Glomerular visceral epithelial cell (primary cell): ENCODE measurements at regions not wholly inside any gene's neighbourhood (a gene's known extent, or its start where the extent isn't known, plus 50 kb on each side); places are given as distances from the start of the nearest gene placed in this dataset.

ENCODE experiments used
- DNase-seq: peaks from one replicate; pipeline ENCODE4 v3.0.0-alpha.2; 2016; ENCODE audit errors: extremely low spot score

- no peak for DNase-seq
Observed at GRCh38 chr1:228989992-228990827, 254.9 kb downstream of the RHOU start.

- no peak for DNase-seq
Observed at GRCh38 chr1:228990906-228991569, 255.8 kb downstream of the RHOU start.

- no peak for DNase-seq
Observed at GRCh38 chr1:228992044-228992443, 256.8 kb downstream of the RHOU start.

- no peak for DNase-seq
Observed at GRCh38 chr1:228992907-228993535, 257.7 kb downstream of the RHOU start.

GRCh38 chr1:228994676-228995594, 259.7 kb downstream of the RHOU start:
- DNase-seq: no peak

- DNase-seq: no peak
Observed at GRCh38 chr1:228996281-228996680, 261.0 kb downstream of the RHOU start.

GRCh38 chr1:228997721-228998144, 262.5 kb downstream of the RHOU start:
- no peak for DNase-seq

- no peak for DNase-seq
Observed at GRCh38 chr1:228998179-228998578, 262.9 kb downstream of the RHOU start.

- DNase-seq: no peak
Observed at GRCh38 chr1:228999446-229000170, 264.3 kb downstream of the RHOU start.

GRCh38 chr1:229000187-229000586, 264.9 kb downstream of the RHOU start:
- no peak for DNase-seq

DNA sequence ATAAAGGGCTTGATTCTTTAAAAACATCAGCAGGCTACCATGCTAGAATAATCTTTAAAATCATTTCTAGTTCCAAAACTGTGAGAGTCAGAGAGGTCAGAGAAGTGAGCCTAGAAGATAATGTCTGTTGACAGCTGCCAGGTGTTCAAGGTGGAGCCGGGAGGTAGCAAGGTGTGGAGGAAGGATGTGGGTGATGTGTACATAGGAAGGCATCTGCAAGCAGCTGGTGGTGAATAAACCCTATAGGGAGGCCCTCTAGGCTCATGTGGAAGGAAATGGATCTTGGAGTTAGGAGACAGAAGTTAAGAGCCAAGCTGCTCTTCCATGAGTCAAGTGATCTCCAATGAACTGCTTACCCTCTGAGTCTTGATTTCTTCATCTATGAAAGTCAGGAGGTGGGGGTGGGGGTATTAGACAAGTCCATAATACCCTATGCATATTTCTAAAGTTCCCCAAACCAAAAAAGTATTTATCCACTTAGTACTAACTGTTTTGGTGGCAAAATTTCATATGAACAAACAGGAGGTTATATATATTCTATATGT, 266.3 kb downstream of the RHOU start:
- DNase-seq: no peak

GRCh38 chr1:229002037-229002436, 266.8 kb downstream of the RHOU start:
- DNase-seq: no peak

GRCh38 chr1:229002451-229002960, 267.2 kb downstream of the RHOU start:
- no peak for DNase-seq

DNA sequence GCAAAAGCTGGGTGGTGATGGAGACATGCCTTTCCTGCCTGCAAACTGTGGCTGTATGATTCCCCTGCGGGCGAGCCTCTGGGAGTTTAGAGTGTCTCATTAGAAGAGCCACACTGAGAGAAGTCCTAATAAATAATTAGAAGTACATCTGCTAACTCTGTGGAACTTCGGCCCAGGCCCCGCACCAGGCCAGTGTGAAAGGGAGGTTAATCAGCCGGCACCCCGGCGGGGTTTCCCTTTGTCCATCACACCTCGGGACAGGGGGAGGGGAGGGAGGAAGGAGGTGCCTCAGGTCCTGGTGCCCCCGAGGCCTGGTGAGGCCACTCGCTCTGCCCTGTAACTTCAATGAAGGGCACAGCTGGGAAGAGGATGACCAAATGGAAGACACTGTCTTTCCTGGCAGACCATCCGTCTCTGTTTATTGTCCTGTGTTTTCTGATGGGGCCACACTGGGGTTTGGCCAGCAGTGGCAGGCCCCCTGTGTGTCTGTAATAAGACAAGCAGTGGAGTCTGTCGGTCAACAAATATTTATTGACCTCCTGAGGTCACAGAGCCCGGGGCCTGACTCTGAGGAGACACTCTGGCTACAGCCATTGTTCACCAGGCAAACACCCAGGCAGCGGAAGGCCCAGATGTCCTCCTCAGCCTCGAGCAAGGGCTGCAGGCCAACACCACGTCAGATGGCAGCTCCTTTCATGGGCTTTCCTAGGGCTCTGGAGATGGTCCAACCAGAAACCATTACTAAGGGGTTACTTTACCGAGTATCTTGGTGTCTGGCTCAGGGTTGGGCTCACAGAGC, 267.5 kb upstream of the RAB4A start:
- no peak for DNase-seq

GRCh38 chr1:229004066-229004833, 266.7 kb upstream of the RAB4A start:
- no peak for DNase-seq

- no peak for DNase-seq
Observed at GRCh38 chr1:229005097-229005496, 265.8 kb upstream of the RAB4A start.

DNA sequence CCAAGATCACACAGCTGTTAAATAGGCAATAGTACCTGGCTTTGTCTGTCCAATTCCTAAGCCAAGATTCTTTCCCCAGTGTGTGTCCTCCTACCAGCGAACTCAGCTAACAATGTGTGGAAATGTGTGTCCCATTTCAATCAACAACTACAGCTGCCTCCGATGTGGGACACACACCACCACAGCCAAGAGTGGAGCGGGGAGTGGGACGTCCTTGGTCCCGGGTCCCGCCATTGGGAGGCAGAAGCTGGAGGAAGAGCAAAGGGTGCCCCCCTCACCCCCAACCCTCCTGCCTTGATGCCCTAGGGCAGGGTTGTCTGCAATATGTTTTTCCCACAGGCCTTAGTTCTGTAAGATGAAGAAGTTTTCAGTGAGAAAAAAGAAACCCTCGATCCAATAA, 265.4 kb upstream of the RAB4A start:
- no peak for DNase-seq

DNA sequence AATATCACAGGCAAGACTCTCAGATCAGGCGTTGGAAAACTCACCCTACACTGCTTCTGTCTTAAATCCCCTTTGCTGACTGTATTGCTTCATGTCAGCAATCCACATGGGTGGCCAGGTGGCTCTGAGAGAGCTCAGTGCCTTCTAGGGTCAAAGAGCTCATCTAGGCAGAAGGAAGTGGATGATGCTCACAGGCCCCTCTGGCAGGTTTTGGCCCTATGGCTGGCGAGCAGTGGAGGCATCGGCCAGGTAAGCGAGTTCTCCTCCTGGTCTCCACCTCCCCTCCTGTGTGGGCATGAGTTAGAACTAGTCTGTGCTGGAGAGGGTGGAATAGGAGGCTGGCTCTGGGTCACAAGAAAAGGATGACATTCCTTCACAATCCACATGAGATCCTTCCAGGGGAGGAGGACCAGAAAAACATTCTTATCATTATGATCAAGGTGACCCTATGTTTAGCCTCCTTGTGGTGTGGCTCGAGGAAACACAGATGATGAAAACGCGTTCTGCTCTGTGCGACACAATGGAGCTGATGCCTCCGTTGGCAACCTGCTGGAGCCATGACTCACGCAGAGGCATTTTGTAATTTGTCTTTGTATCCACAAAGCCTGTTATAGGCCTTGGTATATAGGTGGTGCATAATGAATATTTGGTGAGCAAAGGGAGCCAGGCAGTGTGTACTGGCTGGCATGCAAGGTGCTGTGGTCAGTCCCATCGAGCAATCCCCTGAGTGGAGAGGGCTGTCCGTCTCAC, 264.6 kb upstream of the RAB4A start:
- DNase-seq: no peak
